Adrenal gland (tissue), 9 donors: ENCODE measurements at regions not wholly inside any gene's neighbourhood (a gene's known extent, or its start where the extent isn't known, plus 50 kb on each side); places are given as distances from the start of the nearest gene placed in this dataset.
"Not testable (repeated sequence)": the region's sequence is repeated elsewhere in the genome, so short reads cannot be mapped to it uniquely, and the experiment has no call there.

Experiments
- DNase-seq, 7 donors: peaks; one replicate each; pipeline ENCODE4 v3.0.0-alpha.2; 2019 to 2020
- H3K27ac ChIP-seq, 5 donors: fragments of 200-600 bp; sonication (generic) in 4 of 5; 1 replicate in 3 of 5; 2 replicates in 2 of 5; pipeline versions ENCODE4 v1.5.1 to v1.8.0; 2016 to 2020; ENCODE audit warnings: mild to moderate bottlenecking in 1 of 5
- H3K27me3 ChIP-seq: fragments of 200-600 bp; 2 replicates; pipeline ENCODE4 v1.8.0; 2021
- H3K36me3 ChIP-seq, 2 donors: fragments of 200-600 bp; replicated peaks in 1 of 2; 1 replicate in 1 of 2; 2 replicates in 1 of 2; pipeline versions ENCODE4 v1.5.1 to v1.8.0; 2018 to 2022
- H3K4me1 ChIP-seq, 2 donors: fragments of 200-600 bp; replicated peaks in 1 of 2; 1 replicate in 1 of 2; 2 replicates in 1 of 2; pipeline versions ENCODE4 v1.5.1 to v1.8.0; 2018 to 2021
- H3K4me3 ChIP-seq, 4 donors: fragments of 200-600 bp; sonication (generic) in 3 of 4; one replicate each; pipeline ENCODE4 v1.5.1; 2016 to 2018
- H3K9me3 ChIP-seq, 3 donors: fragments of 200-600 bp; sonication (generic) in 1 of 3; replicated peaks in 1 of 3; 1 replicate in 2 of 3; 2 replicates in 1 of 3; pipeline versions ENCODE4 v1.5.1 to v1.8.0; 2016 to 2021
- POLR2A ChIP-seq, 2 donors: fragments of 450-650 bp; IDR thresholded peaks; one replicate each; pipeline ENCODE4 v1.6.1; 2017; ENCODE audit warnings: antibody characterized with exemption in 2 of 2, mild to moderate bottlenecking in 2 of 2, moderate library complexity in 1 of 2
- WGBS, 4 donors: extraction: QIAGEN DNeasy Blood & Tissue Kit in 2 of 4; methylation state at CpG; one replicate each; pipeline versions ENCODE4 v1.1.5 to v1.1.7; 2013 to 2017; 5-methylcytosine and 5-hydroxymethylcytosine counted together
- intact Hi-C, 2 donors: fragments of 100-400 bp; cut with DNase I; formaldehyde crosslinking; loops; one replicate each; pipeline versions ENCODE4 v1.14.1 to v1.15.0; 2022 to 2023
- TF ChIP-seq, protein P1 (sequence below), 6 experiments: fragments of 450-650 bp in 4 of 6; fragments of 200-600 bp in 2 of 6; sonication (generic) in 1 of 6; IDR thresholded peaks; 1 replicate in 5 of 6; 2 replicates in 1 of 6; pipeline versions ENCODE4 v1.5.1 to v1.8.0; 2016 to 2021; ENCODE audit warnings: antibody characterized with exemption in 6 of 6, mild to moderate bottlenecking in 2 of 6, moderate library complexity in 1 of 6
- donor health status: healthy with polysubstance abuse.
- donor health status: Bipolar disorder and iron deficiency.
- donor health status: DM: yes; HTN: yes; CAD: no.
- donor health status: DM: no; HTN: no; CAD: no.
- donor health status: DM: no; HTN: no; CAD: no.

DNA sequence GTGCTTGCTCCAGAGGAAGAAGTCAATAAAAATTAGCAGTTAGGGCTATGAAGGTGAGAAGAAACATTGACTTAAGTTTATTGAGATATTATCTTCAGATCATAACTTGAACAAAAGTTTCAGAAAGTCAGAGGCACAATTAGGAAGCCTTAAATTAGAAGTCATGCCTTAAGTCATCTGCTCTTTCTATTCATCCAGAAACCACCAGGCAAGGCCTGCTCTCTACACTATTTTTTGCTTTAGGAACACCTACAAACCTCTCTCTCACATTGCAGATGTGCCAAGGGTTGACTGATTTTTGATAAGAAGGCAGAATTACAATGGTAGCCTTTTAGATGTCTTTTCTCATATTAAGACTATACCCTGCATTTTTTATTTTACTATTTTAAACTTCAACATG is 268.7 kb downstream of the SPRY2 start:
- intact Hi-C loops: no loop called here
- H3K36me3 ChIP-seq: no peaks in the 10 kb centered on the region
- H3K27me3 ChIP-seq: no peaks in the 10 kb centered on the region

DNA sequence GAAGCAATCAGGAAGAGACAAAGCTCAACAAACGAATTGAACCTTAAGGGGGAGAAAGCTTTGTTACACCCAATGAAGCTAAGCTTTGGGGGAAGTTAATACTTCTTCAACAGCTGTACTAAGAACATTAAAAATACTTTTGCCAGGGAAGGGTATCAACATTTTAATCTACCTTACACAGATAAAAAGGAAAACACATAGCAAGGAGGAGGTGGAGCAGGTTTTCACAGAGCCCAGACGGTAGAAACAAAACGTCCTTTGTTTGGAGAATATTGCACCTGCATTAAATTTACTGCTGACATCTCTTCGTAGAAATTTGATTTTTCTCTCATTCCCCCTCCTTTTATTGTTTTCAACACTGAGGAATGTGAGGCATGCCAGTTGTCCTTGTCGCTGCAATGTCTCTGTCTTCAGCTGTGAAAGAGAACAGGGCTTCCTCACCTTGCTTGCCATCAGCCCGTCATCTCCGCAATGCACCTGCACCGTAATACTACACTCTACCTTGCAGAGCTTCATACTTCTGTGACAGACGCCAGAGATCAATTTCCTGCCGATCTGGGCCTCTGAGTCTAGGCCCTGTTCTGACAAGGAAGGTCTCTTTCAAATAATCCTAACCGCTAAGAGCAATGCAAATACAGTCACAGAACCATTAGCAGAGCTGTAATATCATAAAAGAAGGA is 270.8 kb downstream of the SPRY2 start:
- no peak for TF ChIP-seq POLR2A (IDR thresholded peaks at IDR 0.05)
- TF ChIP-seq, protein P1, sequence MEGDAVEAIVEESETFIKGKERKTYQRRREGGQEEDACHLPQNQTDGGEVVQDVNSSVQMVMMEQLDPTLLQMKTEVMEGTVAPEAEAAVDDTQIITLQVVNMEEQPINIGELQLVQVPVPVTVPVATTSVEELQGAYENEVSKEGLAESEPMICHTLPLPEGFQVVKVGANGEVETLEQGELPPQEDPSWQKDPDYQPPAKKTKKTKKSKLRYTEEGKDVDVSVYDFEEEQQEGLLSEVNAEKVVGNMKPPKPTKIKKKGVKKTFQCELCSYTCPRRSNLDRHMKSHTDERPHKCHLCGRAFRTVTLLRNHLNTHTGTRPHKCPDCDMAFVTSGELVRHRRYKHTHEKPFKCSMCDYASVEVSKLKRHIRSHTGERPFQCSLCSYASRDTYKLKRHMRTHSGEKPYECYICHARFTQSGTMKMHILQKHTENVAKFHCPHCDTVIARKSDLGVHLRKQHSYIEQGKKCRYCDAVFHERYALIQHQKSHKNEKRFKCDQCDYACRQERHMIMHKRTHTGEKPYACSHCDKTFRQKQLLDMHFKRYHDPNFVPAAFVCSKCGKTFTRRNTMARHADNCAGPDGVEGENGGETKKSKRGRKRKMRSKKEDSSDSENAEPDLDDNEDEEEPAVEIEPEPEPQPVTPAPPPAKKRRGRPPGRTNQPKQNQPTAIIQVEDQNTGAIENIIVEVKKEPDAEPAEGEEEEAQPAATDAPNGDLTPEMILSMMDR (IDR thresholded peaks at IDR 0.05): no peak
- Histone ChIP-seq H3K27me3 (no peaks in the 10 kb centered on the region), H3K4me3 (no peak overlapping the region), H3K4me1 (no peaks in the 10 kb centered on the region), H3K36me3 (no peaks in the 10 kb centered on the region), H3K9me3 (no peaks in the 10 kb centered on the region), H3K27ac (no peak overlapping the region)
- 76 to 81% (median 78%) methylated on average over 11 of the region's 11 CpGs for WGBS, 4 donors
- DNase-seq: no peak
- intact Hi-C loops: no loop called here

More for the DNA sequence above, 268.7 kb downstream of the SPRY2 start:
- no peak overlapping the region for H3K27ac ChIP-seq
- TF ChIP-seq POLR2A (IDR thresholded peaks at IDR 0.05): no peak
- TF ChIP-seq, protein P1 (IDR thresholded peaks at IDR 0.05): no peak
- H3K4me3 ChIP-seq: no peak overlapping the region
- no peaks in the 10 kb centered on the region for H3K9me3 ChIP-seq
- no peak for DNase-seq
- H3K4me1 ChIP-seq: no peaks in the 10 kb centered on the region

DNA sequence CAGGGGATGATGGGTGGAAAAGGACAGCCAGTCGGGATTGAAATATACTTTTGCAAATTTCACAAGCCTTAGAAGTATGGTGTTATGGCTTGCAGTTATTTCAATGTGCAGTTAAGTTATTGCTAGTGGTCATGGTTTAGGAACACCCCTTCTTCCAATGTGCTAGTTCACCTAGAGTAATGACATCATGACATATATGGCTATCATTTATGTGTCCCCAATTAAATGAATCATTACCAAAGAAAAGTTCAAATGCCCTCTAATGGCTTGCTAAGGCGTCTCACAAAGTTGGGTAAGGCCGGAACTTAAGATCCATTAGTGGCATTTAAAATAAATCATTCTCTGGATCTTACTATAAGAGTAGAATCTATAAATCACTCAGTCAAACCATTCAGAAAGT is 271.6 kb downstream of the SPRY2 start:
- H3K9me3 ChIP-seq: no peaks in the 10 kb centered on the region
- H3K27ac ChIP-seq: no peak overlapping the region
- 67 to 90% (median 81%) methylated on average over 3 of the region's 3 CpGs for WGBS, 4 donors
- no peaks in the 10 kb centered on the region for H3K4me1 ChIP-seq
- no peak for TF ChIP-seq POLR2A (IDR thresholded peaks at IDR 0.05)
- TF ChIP-seq, protein P1 (IDR thresholded peaks at IDR 0.05): no peak
- no peaks in the 10 kb centered on the region for H3K36me3 ChIP-seq
- H3K27me3 ChIP-seq: no peaks in the 10 kb centered on the region
- DNase-seq: no peak
- no peak overlapping the region for H3K4me3 ChIP-seq
- intact Hi-C loops: no loop called here

DNA sequence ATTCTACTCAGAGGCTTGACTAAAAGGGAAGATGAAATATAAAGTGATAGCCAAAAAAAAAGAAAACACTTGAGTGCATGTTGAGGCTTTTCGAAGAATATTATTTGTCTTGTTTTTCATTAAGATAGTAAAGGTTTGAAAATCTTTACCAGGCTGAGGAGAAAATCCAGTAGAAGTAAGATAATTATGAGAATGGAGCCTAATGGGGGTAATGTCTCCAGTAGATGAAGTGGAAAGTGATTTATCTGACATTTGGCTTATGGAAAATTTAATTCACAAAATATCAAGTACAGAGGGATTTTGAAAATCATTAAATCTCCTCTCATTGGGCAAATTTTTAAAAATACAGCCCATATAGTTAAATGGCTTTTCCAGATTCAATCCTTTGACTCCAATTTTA is 274.9 kb downstream of the SPRY2 start:
- intact Hi-C loops: no loop called here
- no peaks in the 10 kb centered on the region for H3K36me3 ChIP-seq
- no peak for DNase-seq
- H3K27ac ChIP-seq: no peak overlapping the region
- no peaks in the 10 kb centered on the region for H3K9me3 ChIP-seq
- no peaks in the 10 kb centered on the region for H3K27me3 ChIP-seq
- H3K4me1 ChIP-seq: no peaks in the 10 kb centered on the region
- TF ChIP-seq, protein P1 (IDR thresholded peaks at IDR 0.05): no peak
- no peak for TF ChIP-seq POLR2A (IDR thresholded peaks at IDR 0.05)
- 31 to 87% (median 54%) methylated on average over 1 of the region's 1 CpG for WGBS, 4 donors
- H3K4me3 ChIP-seq: no peak overlapping the region

DNA sequence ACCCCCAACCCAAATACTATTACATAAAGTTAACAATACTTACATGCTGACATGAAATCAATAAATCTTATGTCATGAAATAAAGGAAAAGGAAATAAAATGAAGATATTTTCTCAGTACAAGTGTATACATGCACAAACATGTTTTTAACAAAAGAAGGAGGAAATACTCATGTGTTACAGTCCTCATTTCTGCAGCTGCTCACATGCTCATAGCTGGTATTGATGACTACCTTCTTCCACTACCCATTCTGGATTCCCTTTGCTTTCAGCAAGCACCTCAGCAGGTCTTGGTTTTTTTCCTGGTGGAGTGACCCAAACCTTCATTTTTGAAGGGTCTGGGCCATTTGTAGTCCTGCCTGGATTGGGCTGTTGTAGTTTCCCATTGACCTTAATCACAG is 278.5 kb downstream of the SPRY2 start:
- intact Hi-C loops, H3K4me1 ChIP-seq, DNase-seq, H3K36me3 ChIP-seq, H3K4me3 ChIP-seq, H3K27me3 ChIP-seq, H3K9me3 ChIP-seq, H3K27ac ChIP-seq: not testable (repeated sequence)
